NCI-H82 treated with DMSO at 0.1 percent for 48 hours (cell line): ENCODE measurements at regions not wholly inside any gene's neighbourhood (a gene's known extent, or its start where the extent isn't known, plus 50 kb on each side); places are given as distances from the start of the nearest gene placed in this dataset.
A peak's percentile ranks its signal among the peaks of the same experiment; 100 is the strongest.

Source experiments
- DNase-seq: peaks from one replicate; lab custom pipeline; 2025; ENCODE audit not compliant: unreplicated experiment; lab: John Stamatoyannopoulos, UW

- DNase-seq, result no peak
Measured at GRCh38 chr13:80598189-80598588, 257.3 kb upstream of the SPRY2 start.

- DNase-seq, result no peak
Measured at GRCh38 chr13:80591976-80592740, 251.2 kb upstream of the SPRY2 start.

GRCh38 chr13:80590551-80590950 lies 249.6 kb upstream of the SPRY2 start:
- no peak for DNase-seq

GRCh38 chr13:80586356-80586755 lies 245.4 kb upstream of the SPRY2 start:
- no peak for DNase-seq

- DNase-seq, result no peak
Measured at GRCh38 chr13:80585531-80585930, 244.6 kb upstream of the SPRY2 start.

- DNase-seq, result no peak
Measured at GRCh38 chr13:80584785-80585184, 243.9 kb upstream of the SPRY2 start.

GRCh38 chr13:80584306-80584705 lies 243.4 kb upstream of the SPRY2 start:
- DNase-seq, result no peak

- DNase-seq, result peak; percentile 98
Measured at GRCh38 chr13:80577926-80578670, 237.2 kb upstream of the SPRY2 start.

GRCh38 chr13:80577285-80577684 lies 236.4 kb upstream of the SPRY2 start:
- no peak for DNase-seq

- DNase-seq, result no peak
Measured at GRCh38 chr13:80574113-80574850, 233.4 kb upstream of the SPRY2 start.

GRCh38 chr13:80572923-80573316 lies 232.0 kb upstream of the SPRY2 start:
- no peak for DNase-seq

GRCh38 chr13:80572308-80572922 lies 231.5 kb upstream of the SPRY2 start:
- DNase-seq, result no peak

GRCh38 chr13:80571346-80572307 lies 230.7 kb upstream of the SPRY2 start:
- DNase-seq, result no peak

- DNase-seq, result no peak
Measured at GRCh38 chr13:80563439-80563838, 222.5 kb upstream of the SPRY2 start.

- DNase-seq, result no peak
Measured at GRCh38 chr13:80562433-80563156, 221.7 kb upstream of the SPRY2 start.

- no peak for DNase-seq
Measured at GRCh38 chr13:80560609-80561008, 219.7 kb upstream of the SPRY2 start.

GRCh38 chr13:80559944-80560343 lies 219.0 kb upstream of the SPRY2 start:
- DNase-seq, result no peak

GRCh38 chr13:80558074-80558473 lies 217.1 kb upstream of the SPRY2 start:
- DNase-seq, result no peak

GRCh38 chr13:80555796-80556678 lies 215.1 kb upstream of the SPRY2 start:
- no peak for DNase-seq
